ENCODE measurements at regions not wholly inside any gene's neighbourhood (a gene's known extent, or its start where the extent isn't known, plus 50 kb on each side); places are given as distances from the start of the nearest gene placed in this dataset.
A peak's percentile ranks its signal among the peaks of the same experiment; 100 is the strongest.

DNA sequence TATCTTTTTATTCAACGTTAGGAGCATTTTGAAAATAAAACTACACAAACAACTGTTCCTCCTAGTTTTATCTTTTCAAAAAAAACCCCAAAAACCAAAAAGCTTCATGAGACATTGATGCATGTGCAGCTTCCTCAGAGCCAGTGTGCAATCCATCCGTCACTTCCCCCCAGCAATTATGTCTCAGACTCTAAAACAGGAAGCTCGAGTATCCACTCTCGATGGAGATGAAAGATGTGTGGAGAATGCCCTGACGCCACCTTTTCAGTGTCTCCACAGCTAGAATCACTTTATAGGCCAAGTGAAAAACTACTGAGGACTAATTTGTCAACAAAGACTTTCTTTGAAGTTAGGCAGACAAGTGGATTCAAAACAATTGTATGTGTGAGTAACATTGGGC lies 408.9 kb upstream of the SMARCA2 start:
- no peak for TF ChIP-seq Cebpa-rat (IDR thresholded peaks at IDR 0.05)
- H3K4me1 ChIP-seq, result no peaks in the 10 kb centered on the region; a peak in 1 of 20 replicates
- H4K20me1 ChIP-seq, result no peaks in the 10 kb centered on the region
- no peak overlapping the region for H3K9ac ChIP-seq
- H3K27me3 ChIP-seq, result no peaks in the 10 kb centered on the region
- no peak overlapping the region for H3K4me2 ChIP-seq
- H3K36me3 ChIP-seq, result no peaks in the 10 kb centered on the region
- no peaks in the 10 kb centered on the region for H3K9me3 ChIP-seq (replicated peaks in 1 of 11)
- H3K4me3 ChIP-seq, result no peak overlapping the region
- H3K27ac ChIP-seq, result no peak overlapping the region

GRCh38 chr9:1612886-1613285 lies 402.3 kb upstream of the SMARCA2 start:
- Histone ChIP-seq H3K4me1 (no peaks in the 10 kb centered on the region), H3K4me3 (no peak overlapping the region), H3K9me3 (replicated peaks in 1 of 11) (peaks cover 0 to 34% (median 12%) of the 10 kb centered on the region in 11 experiments; a peak in 16 of 22 replicates), H4K20me1 (no peaks in the 10 kb centered on the region), H3K9ac (no peak overlapping the region), H3K27me3 (no peaks in the 10 kb centered on the region), H3K36me3 (no peaks in the 10 kb centered on the region), H3K4me2 (no peak overlapping the region), H3K27ac (no peak overlapping the region)
- peak in 3 of 11 experiments; percentile 27 to 55 (median 35); a peak in 4 of 22 replicates for TF ChIP-seq Cebpa-rat (IDR thresholded peaks at IDR 0.05)

- no peaks in the 10 kb centered on the region for H4K20me1 ChIP-seq
- no peak overlapping the region for H3K4me3 ChIP-seq
- H3K4me2 ChIP-seq, result no peak overlapping the region
- H3K36me3 ChIP-seq, result no peaks in the 10 kb centered on the region
- TF ChIP-seq Cebpa-rat (IDR thresholded peaks at IDR 0.05), result no peak
- H3K4me1 ChIP-seq, result no peaks in the 10 kb centered on the region
- no peak overlapping the region for H3K27ac ChIP-seq
- no peaks in the 10 kb centered on the region for H3K27me3 ChIP-seq
- peaks cover 0 to 34% (median 13%) of the 10 kb centered on the region in 11 experiments; a peak in 16 of 22 replicates for H3K9me3 ChIP-seq (replicated peaks in 1 of 11)
- no peak overlapping the region for H3K9ac ChIP-seq
Observed at GRCh38 chr9:1617419-1617818, 397.7 kb upstream of the SMARCA2 start.

DNA sequence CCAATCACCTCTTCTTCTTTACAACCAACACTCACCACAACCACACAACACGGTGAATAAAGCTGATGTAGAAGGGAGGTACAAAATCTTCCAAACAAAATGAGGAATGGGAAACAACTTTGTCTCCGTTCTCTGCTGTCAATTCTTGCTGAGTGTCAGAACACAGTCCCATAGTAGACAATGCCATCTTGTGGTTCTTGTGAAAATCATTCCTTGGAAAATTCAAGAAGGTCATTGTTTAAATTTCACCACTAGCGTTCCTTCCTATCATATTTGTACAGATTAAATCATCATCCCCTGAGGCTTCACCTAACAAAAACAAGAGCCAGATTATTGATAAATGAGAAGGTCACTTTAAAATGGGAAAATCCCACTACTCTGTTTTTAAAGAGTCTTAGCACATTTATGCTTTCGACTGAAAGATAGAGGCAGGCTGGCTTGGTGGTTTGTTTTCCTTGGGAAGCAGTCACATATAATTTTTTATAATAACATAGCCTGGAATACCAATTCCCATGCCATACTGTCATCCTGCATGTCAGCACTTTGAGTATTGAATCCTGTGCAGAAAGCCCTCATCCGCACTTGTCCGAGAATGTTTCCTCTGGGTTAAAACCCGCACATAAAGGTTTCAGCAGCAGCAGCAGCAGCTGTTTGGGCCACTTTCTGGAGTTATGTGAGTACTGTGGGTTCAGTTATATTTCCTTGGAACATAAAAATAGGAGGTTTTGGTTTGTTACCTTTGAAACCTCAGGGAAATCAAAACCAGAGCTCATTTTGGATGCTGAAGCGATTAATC lies 395.0 kb upstream of the SMARCA2 start:
- H3K9ac ChIP-seq, result no peak overlapping the region
- H3K36me3 ChIP-seq, result no peaks in the 10 kb centered on the region
- no peak for TF ChIP-seq Cebpa-rat (IDR thresholded peaks at IDR 0.05)
- H3K4me2 ChIP-seq, result no peak overlapping the region
- H3K4me3 ChIP-seq, result no peak overlapping the region
- H3K9me3 ChIP-seq (replicated peaks in 1 of 11), result peaks cover 0 to 37% (median 20%) of the 10 kb centered on the region in 11 experiments; a peak in 17 of 22 replicates
- no peaks in the 10 kb centered on the region for H4K20me1 ChIP-seq
- no peaks in the 10 kb centered on the region for H3K4me1 ChIP-seq
- no peak overlapping the region for H3K27ac ChIP-seq
- H3K27me3 ChIP-seq, result no peaks in the 10 kb centered on the region

DNA sequence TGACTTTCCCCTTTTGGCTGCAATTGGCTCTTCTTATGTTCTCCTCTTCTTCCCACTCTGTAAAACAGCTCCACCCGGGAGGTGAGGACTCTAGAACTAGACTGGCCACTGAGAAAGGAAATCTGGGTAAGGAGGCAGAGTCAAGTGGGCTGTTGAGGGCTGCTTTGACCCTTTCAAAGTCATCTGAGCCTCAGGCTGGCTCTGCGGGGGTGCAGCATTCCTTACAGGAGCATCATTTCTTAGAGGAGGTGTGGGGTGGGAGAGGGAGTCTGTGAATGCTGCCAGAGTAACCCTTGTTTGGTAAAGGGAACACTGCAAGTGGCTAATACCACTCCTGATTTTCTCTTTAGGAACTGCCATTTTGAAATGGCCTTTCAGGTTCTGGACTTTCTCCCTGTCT lies 377.7 kb upstream of the SMARCA2 start:
- Histone ChIP-seq H3K4me2 (no peak overlapping the region), H3K4me1 (no peaks in the 10 kb centered on the region), H3K27me3 (no peaks in the 10 kb centered on the region), H3K4me3 (no peak overlapping the region), H4K20me1 (no peaks in the 10 kb centered on the region), H3K9me3 (replicated peaks in 1 of 11) (no peaks in the 10 kb centered on the region), H3K27ac (no peak overlapping the region), H3K9ac (no peak overlapping the region), H3K36me3 (no peaks in the 10 kb centered on the region)
- TF ChIP-seq Cebpa-rat (IDR thresholded peaks at IDR 0.05), result no peak

GRCh38 chr9:1639166-1639565 lies 376.0 kb upstream of the SMARCA2 start:
- Histone ChIP-seq H3K4me1 (no peaks in the 10 kb centered on the region), H3K4me3 (no peak overlapping the region), H3K4me2 (no peak overlapping the region), H3K36me3 (no peaks in the 10 kb centered on the region), H3K27me3 (no peaks in the 10 kb centered on the region), H4K20me1 (no peaks in the 10 kb centered on the region), H3K27ac (no peak overlapping the region), H3K9me3 (replicated peaks in 1 of 11) (no peaks in the 10 kb centered on the region), H3K9ac (no peak overlapping the region)
- TF ChIP-seq Cebpa-rat (IDR thresholded peaks at IDR 0.05), result no peak

DNA sequence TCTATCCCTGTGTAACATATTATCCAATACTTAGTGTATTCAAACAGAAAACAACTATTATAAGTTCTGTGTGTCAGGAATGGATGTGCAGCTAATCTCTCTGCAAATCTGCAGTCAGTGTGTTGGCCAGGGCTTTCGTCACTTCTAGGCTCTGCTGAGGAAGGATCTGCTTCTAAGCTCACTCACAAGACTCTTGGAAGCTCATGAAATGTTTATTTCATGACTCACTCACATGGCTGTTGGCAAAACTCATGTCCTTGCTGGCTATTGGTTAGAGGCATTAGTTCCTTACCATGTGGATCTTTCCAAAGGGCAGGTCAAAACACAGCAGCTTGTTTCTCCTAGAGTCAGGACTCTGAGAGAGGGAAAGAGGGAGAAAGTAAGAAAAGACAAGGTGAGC lies 367.4 kb upstream of the SMARCA2 start:
- peaks cover 0 to 9% (median 0%) of the 10 kb centered on the region in 11 experiments; a peak in 2 of 22 replicates for H3K9me3 ChIP-seq (replicated peaks in 1 of 11)
- no peaks in the 10 kb centered on the region for H3K36me3 ChIP-seq
- H3K4me1 ChIP-seq, result no peaks in the 10 kb centered on the region
- TF ChIP-seq Cebpa-rat (IDR thresholded peaks at IDR 0.05), result no peak
- no peak overlapping the region for H3K4me2 ChIP-seq
- H4K20me1 ChIP-seq, result no peaks in the 10 kb centered on the region
- H3K27me3 ChIP-seq, result no peaks in the 10 kb centered on the region
- no peak overlapping the region for H3K9ac ChIP-seq
- no peak overlapping the region for H3K27ac ChIP-seq
- no peak overlapping the region for H3K4me3 ChIP-seq

GRCh38 chr9:1653282-1653681 lies 361.9 kb upstream of the SMARCA2 start:
- H3K27ac ChIP-seq, result no peak overlapping the region
- H4K20me1 ChIP-seq, result no peaks in the 10 kb centered on the region
- H3K9ac ChIP-seq, result no peak overlapping the region
- H3K9me3 ChIP-seq (replicated peaks in 1 of 11), result no peaks in the 10 kb centered on the region
- no peak overlapping the region for H3K4me3 ChIP-seq
- H3K4me2 ChIP-seq, result no peak overlapping the region
- TF ChIP-seq Cebpa-rat (IDR thresholded peaks at IDR 0.05), result no peak
- no peaks in the 10 kb centered on the region for H3K4me1 ChIP-seq
- no peaks in the 10 kb centered on the region for H3K27me3 ChIP-seq
- H3K36me3 ChIP-seq, result no peaks in the 10 kb centered on the region

DNA sequence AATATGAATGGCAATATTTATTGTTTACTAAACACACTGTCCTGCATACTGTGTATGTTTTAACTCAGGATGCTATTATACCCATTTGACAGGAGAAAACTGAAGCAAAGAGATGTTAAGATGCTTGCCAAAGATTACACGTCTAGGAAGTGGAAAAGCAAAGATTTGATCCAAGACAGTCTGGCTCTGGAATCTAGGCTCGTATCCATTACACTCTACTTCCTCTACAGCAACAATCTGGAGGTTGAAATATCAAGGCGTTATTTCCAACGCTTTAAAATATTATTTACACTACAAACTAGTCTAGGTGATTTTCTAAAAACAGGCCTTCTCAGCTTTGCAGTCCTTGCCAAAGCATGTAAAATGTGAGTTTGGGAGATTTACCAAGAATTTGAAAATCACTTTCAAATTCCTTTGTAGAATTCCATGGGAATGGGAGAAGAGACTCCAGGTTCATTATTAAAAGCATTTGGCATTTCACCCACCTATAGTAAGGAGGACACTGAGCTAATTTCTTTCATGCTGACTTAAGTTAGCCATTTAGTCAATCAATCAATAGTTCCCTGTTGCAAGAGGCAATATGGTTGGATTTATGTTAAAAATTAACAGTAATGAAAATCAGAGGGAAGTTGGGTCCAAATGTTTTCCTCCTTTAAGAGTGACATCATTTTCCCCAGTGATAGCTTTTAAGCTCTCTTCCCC lies 356.3 kb upstream of the SMARCA2 start:
- H4K20me1 ChIP-seq, result no peaks in the 10 kb centered on the region
- TF ChIP-seq Cebpa-rat (IDR thresholded peaks at IDR 0.05), result no peak
- no peak overlapping the region for H3K4me2 ChIP-seq
- H3K9me3 ChIP-seq (replicated peaks in 1 of 11), result no peaks in the 10 kb centered on the region
- no peak overlapping the region for H3K27ac ChIP-seq
- H3K4me3 ChIP-seq, result no peak overlapping the region
- no peaks in the 10 kb centered on the region for H3K4me1 ChIP-seq
- no peaks in the 10 kb centered on the region for H3K27me3 ChIP-seq
- H3K36me3 ChIP-seq, result no peaks in the 10 kb centered on the region
- H3K9ac ChIP-seq, result no peak overlapping the region

- Histone ChIP-seq H3K36me3 (no peaks in the 10 kb centered on the region), H4K20me1 (no peaks in the 10 kb centered on the region), H3K4me3 (no peak overlapping the region), H3K9ac (no peak overlapping the region), H3K4me2 (no peak overlapping the region), H3K9me3 (replicated peaks in 1 of 11) (peaks cover 0 to 2% (median 0%) of the 10 kb centered on the region in 11 experiments; a peak in 2 of 22 replicates), H3K4me1 (no peaks in the 10 kb centered on the region), H3K27ac (no peak overlapping the region), H3K27me3 (no peaks in the 10 kb centered on the region)
- TF ChIP-seq Cebpa-rat (IDR thresholded peaks at IDR 0.05), result no peak
Observed at GRCh38 chr9:1659363-1659690, 355.8 kb upstream of the SMARCA2 start.
